GM12872 (cell line): ENCODE measurements at regions not wholly inside any gene's neighbourhood (a gene's known extent, or its start where the extent isn't known, plus 50 kb on each side); places are given as distances from the start of the nearest gene placed in this dataset.

ENCODE experiments used
- TF ChIP-seq, protein P1 (sequence below): IDR thresholded peaks from 3 replicates; pipeline ENCODE4 v1.5.1; 2011; ENCODE audit warnings: low read depth, mild to moderate bottlenecking, low read length, moderate library complexity; ENCODE audit not compliant: insufficient read depth

DNA sequence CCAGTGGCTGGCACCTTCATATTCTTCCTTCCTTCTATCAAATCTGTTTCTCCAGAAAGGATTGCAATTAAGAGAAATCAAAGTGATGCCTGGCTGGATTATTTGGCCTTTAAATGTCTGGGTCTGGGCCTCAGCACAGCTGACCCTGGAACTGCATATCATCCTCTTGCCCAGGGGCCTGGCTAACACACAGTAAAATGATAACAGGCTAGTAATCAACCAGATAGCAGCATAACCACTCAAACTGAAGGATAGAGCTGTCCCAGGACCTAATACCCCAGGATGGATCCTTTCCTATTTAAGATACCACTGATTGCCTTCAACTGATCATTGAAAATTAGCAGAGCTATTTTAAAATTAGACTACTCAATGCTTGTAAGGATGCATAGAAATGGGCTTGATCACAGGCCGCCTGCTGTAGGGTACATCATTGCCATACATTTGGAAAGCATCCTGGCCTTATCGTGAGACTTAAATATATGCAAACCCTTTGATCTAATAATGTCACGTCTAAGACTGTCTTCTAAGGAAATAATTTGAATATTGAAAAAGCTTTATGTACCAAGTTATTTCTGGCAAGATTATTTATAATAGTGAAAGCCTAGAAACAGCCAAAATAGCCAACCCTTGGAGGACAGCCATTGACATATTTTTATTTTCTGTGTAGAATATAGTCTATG is 144.0 kb upstream of the CHST15 start:
- TF ChIP-seq, protein P1, sequence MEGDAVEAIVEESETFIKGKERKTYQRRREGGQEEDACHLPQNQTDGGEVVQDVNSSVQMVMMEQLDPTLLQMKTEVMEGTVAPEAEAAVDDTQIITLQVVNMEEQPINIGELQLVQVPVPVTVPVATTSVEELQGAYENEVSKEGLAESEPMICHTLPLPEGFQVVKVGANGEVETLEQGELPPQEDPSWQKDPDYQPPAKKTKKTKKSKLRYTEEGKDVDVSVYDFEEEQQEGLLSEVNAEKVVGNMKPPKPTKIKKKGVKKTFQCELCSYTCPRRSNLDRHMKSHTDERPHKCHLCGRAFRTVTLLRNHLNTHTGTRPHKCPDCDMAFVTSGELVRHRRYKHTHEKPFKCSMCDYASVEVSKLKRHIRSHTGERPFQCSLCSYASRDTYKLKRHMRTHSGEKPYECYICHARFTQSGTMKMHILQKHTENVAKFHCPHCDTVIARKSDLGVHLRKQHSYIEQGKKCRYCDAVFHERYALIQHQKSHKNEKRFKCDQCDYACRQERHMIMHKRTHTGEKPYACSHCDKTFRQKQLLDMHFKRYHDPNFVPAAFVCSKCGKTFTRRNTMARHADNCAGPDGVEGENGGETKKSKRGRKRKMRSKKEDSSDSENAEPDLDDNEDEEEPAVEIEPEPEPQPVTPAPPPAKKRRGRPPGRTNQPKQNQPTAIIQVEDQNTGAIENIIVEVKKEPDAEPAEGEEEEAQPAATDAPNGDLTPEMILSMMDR: no peak

DNA sequence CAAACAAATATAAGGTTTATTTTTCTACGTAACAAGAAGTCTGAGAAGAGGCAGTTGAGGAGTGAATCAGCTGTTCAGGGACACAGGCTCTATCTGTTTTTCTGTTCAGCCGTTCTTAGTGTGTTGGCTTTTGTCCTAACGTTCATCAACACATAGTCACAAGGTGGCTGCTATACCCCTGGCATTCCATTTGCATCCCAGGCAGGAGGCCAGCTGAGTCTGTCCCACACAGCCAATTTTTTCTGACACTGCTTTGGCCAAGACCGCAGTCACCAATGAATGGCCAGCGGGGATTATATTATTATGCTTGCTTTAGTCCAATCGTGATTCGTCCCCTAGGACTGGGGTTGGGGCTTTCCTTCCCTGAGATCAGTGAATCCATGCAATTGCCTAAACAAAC is 143.4 kb upstream of the CHST15 start:
- TF ChIP-seq, protein P1: no peak

DNA sequence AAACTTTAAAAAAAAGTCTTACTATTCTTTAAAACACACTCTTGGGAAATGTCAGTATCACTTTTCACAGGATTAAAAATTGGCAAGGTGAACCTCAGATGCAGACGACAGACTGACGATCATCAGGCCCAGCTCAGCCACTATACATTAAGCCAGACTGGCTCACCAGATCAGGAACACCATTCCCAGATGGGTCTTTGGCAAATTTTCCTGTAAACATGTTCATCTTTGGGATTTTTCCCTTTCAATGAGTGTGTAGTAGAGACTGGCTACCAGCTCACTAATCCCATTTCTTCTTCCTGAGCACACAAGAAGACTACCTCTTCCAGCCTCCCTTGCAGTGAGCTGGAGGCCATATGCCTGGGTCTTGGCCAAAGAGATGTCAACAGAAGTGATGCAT is 142.7 kb upstream of the CHST15 start:
- TF ChIP-seq, protein P1: no peak

DNA sequence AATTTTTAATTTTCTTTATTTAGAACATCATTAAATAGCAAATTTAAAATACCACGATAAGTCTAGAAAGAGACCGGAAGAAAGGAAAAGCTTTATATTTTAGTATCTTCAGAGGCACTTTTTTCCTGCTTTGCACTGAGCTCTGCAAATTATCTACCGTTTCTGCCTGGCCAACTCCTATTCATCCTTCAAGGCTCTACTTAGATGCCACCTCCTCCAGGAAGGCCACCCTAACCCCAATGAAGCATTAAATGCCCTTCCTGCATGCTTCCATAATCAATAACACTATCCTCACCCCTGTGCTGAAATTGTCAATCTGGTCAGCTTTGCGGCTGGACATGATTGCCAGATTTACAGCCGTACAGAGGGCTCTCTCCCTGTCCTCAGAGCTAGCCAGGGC is 141.8 kb upstream of the CHST15 start:
- TF ChIP-seq, protein P1: no peak

DNA sequence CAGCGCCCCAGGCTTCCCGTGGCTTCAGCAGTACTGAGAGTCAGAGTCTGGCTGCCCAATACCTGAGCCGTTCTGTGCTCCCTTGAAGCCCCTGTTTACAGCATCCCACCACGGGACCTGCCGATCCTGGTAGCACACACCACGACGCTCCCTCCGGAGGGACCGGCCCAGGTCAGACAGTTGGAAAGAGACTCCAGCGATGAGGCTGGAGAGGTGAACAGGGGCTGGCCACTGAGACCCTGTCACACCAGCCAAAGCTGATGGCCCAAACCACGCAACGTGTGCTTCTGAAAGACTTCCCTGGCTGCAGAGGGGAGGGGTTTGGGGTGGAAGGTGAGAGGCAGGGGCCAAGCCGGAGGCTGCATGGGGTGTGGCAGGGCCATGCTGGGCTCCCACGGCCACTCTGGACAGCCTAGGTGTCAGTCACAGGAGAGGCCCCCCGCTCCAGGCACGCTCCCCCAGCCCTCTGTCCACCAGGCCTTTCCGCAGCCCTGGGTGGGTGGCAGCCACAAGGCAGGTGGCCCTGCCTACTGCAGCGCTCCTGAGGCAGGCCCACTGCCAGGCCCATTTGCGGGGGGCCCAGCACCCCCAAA is 140.2 kb upstream of the CHST15 start:
- TF ChIP-seq, protein P1: no peak

DNA sequence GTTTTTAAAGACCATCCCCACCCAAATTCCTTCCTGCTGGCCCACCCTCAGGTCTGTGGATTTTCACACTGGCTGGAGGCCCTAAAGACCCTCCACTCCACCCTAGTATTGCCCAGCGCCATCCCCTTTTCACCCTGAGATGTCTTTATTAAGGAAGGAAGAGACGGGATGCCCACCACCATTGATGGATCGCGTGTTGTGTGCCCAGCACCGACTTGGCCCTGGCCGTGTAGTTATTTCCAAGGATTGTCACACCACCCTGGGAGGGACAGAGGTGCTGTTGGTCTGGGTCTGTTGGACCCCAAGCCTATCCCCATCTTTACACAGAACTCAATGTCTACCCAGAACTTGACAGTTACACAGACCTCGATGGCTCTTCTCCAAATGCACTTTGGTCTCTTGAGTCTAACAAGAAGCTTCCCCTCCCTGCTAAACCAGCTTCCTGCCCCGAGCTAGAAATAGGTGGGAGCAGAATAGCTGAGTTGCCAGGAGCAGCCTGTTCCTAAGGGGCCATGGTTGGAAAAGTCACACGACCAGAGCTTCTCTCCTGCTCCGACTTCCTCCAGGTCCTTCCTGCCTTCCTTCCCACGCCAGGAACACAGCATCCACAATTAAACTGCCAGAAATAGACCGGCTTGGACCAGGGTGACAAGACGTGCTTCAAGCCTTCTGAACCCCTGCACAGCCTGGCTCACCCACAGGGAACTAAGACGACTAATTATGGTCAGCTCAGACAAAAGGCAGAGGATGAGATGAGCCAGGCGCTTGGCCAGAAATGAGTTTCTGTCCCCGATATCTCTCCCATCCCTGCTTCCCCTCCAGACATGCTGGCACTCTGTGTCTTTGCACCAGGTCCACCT is 139.5 kb upstream of the CHST15 start:
- TF ChIP-seq, protein P1: no peak
